PFSK-1 (cell line): ENCODE measurements at regions not wholly inside any gene's neighbourhood (a gene's known extent, or its start where the extent isn't known, plus 50 kb on each side); places are given as distances from the start of the nearest gene placed in this dataset.

ENCODE experiments used
- FOXP2 ChIP-seq: optimal IDR thresholded peaks from 2 replicates; pipeline ENCODE3; 2011; ENCODE audit warnings: borderline replicate concordance, control low read depth, inconsistent platforms; ENCODE audit not compliant: insufficient read depth; ENCODE audit errors: extremely low read length, extremely low read depth
- POLR2AphosphoS5 ChIP-seq: IDR thresholded peaks from 2 replicates; pipeline ENCODE4 v1.6.1; 2012; ENCODE audit warnings: low read depth, mild to moderate bottlenecking, control low read depth, low read length, moderate library complexity
- SIN3A ChIP-seq: IDR thresholded peaks from 2 replicates; pipeline ENCODE4 v1.6.1; 2012; ENCODE audit warnings: mild to moderate bottlenecking, low read length, moderate library complexity, borderline replicate concordance; ENCODE audit not compliant: insufficient read depth
- TAF1 ChIP-seq: IDR thresholded peaks from 2 replicates; pipeline ENCODE4 v1.6.1; 2012; ENCODE audit warnings: low read length, control low read depth, borderline replicate concordance; ENCODE audit not compliant: insufficient read depth
- TF ChIP-seq, protein P1 (sequence below), 2 experiments: IDR thresholded peaks; 2 replicates each; pipeline versions ENCODE4 v1.6.1 to v1.8.0; 2011 to 2012; ENCODE audit warnings: low read depth in 2 of 2, low read length in 2 of 2, control low read depth in 1 of 2, inconsistent platforms in 1 of 2, mild to moderate bottlenecking in 1 of 2, moderate library complexity in 1 of 2; ENCODE audit not compliant: insufficient read depth in 1 of 2

DNA sequence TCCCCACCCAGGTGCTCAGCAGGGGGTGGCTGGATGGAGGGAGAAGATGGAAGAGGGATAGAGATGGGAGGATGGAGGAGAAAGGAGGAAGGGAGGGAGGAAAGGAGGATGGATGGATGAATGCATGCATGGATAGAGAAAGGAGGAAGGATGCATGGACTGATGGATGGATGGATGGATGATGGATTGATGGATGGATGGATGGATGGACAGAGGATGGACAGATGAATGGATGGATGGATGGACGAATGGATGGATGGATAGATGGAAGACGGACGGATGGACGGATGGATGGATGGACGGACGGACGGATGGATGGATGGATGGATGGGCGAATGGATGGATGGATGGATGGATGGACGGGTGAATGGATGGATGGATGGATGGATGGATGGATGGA is 64.1 kb downstream of the NCOR2 start:
- TF ChIP-seq POLR2AphosphoS5: no peak
- TF ChIP-seq, protein P1, sequence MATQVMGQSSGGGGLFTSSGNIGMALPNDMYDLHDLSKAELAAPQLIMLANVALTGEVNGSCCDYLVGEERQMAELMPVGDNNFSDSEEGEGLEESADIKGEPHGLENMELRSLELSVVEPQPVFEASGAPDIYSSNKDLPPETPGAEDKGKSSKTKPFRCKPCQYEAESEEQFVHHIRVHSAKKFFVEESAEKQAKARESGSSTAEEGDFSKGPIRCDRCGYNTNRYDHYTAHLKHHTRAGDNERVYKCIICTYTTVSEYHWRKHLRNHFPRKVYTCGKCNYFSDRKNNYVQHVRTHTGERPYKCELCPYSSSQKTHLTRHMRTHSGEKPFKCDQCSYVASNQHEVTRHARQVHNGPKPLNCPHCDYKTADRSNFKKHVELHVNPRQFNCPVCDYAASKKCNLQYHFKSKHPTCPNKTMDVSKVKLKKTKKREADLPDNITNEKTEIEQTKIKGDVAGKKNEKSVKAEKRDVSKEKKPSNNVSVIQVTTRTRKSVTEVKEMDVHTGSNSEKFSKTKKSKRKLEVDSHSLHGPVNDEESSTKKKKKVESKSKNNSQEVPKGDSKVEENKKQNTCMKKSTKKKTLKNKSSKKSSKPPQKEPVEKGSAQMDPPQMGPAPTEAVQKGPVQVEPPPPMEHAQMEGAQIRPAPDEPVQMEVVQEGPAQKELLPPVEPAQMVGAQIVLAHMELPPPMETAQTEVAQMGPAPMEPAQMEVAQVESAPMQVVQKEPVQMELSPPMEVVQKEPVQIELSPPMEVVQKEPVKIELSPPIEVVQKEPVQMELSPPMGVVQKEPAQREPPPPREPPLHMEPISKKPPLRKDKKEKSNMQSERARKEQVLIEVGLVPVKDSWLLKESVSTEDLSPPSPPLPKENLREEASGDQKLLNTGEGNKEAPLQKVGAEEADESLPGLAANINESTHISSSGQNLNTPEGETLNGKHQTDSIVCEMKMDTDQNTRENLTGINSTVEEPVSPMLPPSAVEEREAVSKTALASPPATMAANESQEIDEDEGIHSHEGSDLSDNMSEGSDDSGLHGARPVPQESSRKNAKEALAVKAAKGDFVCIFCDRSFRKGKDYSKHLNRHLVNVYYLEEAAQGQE (IDR thresholded peaks at IDR 0.05; ENCODE audit: insufficient read depth in 1 of 2, low read depth in 2 of 2, low read length in 2 of 2): no peak
- no peak for TF ChIP-seq FOXP2
- TF ChIP-seq SIN3A: no peak
- no peak for TF ChIP-seq TAF1

DNA sequence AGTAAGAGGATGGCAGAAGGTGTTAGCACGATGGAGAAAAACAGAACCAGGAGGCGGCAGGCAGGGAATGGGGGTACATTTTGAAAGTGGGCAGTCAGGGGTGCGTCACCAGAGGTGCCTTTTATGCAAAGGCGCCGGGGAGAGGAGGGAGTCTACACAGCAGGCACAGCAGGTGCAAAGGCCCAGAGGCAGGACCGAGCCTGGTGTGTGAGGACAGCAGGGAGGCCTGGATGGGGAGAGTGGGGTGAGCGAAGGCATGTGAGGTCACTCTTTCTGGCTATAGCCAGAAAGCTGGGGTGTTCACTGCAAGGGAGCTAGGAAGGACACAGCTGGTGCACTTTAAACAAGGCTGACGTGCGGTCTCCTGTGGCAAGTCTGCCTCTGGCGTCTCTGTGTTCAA is 65.0 kb downstream of the NCOR2 start:
- TF ChIP-seq FOXP2: no peak
- TF ChIP-seq TAF1: no peak
- no peak for TF ChIP-seq POLR2AphosphoS5
- no peak for TF ChIP-seq SIN3A
- TF ChIP-seq, protein P1 (IDR thresholded peaks at IDR 0.05; ENCODE audit: insufficient read depth in 1 of 2, low read depth in 2 of 2, low read length in 2 of 2): no peak

DNA sequence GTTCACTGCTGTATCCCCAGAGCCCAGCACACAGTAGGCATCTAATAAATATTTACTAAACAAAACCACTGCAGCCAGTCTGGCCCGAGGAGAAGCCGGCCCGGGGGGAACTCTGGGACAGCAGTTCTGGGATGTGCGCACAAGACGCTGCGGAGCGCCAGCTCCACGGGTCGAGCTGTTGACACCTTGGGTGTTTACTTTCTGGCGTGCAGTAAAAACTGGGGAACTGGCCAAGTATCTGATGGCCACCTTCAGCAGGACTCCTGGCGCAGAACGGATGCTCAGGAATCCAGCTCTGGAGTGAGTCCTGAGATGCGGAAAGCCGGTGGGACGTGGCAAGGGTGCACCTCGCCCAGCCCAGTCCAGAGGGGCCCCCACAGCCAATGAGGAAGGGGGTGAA is 65.6 kb downstream of the NCOR2 start:
- TF ChIP-seq FOXP2: no peak
- TF ChIP-seq TAF1: no peak
- TF ChIP-seq SIN3A: no peak
- TF ChIP-seq POLR2AphosphoS5: no peak

DNA sequence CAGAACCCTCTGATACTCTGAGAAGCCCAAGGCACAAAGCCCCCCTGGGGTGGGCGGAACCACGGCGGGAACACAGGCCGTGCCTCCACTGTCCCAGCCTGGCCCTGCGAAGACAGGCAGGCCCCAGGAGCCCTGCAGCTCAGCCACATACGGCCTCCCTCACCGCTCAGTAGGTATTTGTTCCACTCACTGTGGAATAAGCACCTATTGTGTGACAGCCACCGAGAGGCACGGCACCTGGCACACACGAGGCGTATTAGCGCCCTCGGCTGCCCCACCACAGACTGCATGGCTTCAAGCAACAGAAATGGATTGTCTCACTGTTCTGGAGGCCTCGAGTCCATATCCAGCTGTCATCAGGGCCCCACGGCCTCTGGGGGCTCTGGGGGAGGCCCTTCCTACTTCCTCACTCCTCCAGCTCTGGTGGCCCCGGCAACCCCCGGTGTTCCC is 66.3 kb downstream of the NCOR2 start:
- TF ChIP-seq, protein P1 (IDR thresholded peaks at IDR 0.05; ENCODE audit: insufficient read depth in 1 of 2, low read depth in 2 of 2, low read length in 2 of 2): no peak
- TF ChIP-seq POLR2AphosphoS5 (no peak), FOXP2 (no peak), TAF1 (no peak), SIN3A (no peak)

DNA sequence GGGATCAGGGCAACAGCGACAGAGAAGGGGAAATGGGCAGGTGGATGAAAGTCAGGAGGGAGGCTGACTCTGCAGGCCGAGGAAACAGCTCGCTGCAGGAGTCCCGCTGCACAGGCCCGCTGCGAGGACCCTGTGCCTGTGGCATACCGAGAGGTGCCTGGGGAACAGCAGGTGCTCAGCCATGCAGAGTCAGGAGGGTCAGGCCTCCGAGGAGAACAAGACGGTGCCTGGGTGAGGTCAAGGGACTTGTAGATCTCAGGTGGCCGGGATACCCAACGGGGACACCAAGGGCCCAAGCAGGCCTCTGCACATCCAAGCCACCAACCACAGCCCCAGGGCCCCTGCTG is 67.5 kb downstream of the NCOR2 start:
- TF ChIP-seq SIN3A (no peak), POLR2AphosphoS5 (no peak), FOXP2 (no peak), TAF1 (no peak)
- TF ChIP-seq, protein P1 (IDR thresholded peaks at IDR 0.05; ENCODE audit: insufficient read depth in 1 of 2, low read depth in 2 of 2, low read length in 2 of 2): no peak
